Adrenal gland (tissue), 9 donors: ENCODE measurements at regions not wholly inside any gene's neighbourhood (a gene's known extent, or its start where the extent isn't known, plus 50 kb on each side); places are given as distances from the start of the nearest gene placed in this dataset.

Experiments
- DNase-seq, 7 donors: peaks; one replicate each; pipeline ENCODE4 v3.0.0-alpha.2; 2019 to 2020
- H3K27ac ChIP-seq, 5 donors: fragments of 200-600 bp; sonication (generic) in 4 of 5; 1 replicate in 3 of 5; 2 replicates in 2 of 5; pipeline versions ENCODE4 v1.5.1 to v1.8.0; 2016 to 2020; ENCODE audit warnings: mild to moderate bottlenecking in 1 of 5
- H3K27me3 ChIP-seq: fragments of 200-600 bp; 2 replicates; pipeline ENCODE4 v1.8.0; 2021
- H3K36me3 ChIP-seq, 2 donors: fragments of 200-600 bp; replicated peaks in 1 of 2; 1 replicate in 1 of 2; 2 replicates in 1 of 2; pipeline versions ENCODE4 v1.5.1 to v1.8.0; 2018 to 2022
- H3K4me1 ChIP-seq, 2 donors: fragments of 200-600 bp; replicated peaks in 1 of 2; 1 replicate in 1 of 2; 2 replicates in 1 of 2; pipeline versions ENCODE4 v1.5.1 to v1.8.0; 2018 to 2021
- H3K4me3 ChIP-seq, 4 donors: fragments of 200-600 bp; sonication (generic) in 3 of 4; one replicate each; pipeline ENCODE4 v1.5.1; 2016 to 2018
- H3K9me3 ChIP-seq, 3 donors: fragments of 200-600 bp; sonication (generic) in 1 of 3; replicated peaks in 1 of 3; 1 replicate in 2 of 3; 2 replicates in 1 of 3; pipeline versions ENCODE4 v1.5.1 to v1.8.0; 2016 to 2021
- CTCF ChIP-seq, 6 experiments: fragments of 450-650 bp in 4 of 6; fragments of 200-600 bp in 2 of 6; sonication (generic) in 1 of 6; IDR thresholded peaks; 1 replicate in 5 of 6; 2 replicates in 1 of 6; pipeline versions ENCODE4 v1.5.1 to v1.8.0; 2016 to 2021; ENCODE audit warnings: antibody characterized with exemption in 6 of 6, mild to moderate bottlenecking in 2 of 6, moderate library complexity in 1 of 6
- POLR2A ChIP-seq, 2 donors: fragments of 450-650 bp; IDR thresholded peaks; one replicate each; pipeline ENCODE4 v1.6.1; 2017; ENCODE audit warnings: antibody characterized with exemption in 2 of 2, mild to moderate bottlenecking in 2 of 2, moderate library complexity in 1 of 2
- WGBS, 4 donors: extraction: QIAGEN DNeasy Blood & Tissue Kit in 2 of 4; methylation state at CpG; one replicate each; pipeline versions ENCODE4 v1.1.5 to v1.1.7; 2013 to 2017; 5-methylcytosine and 5-hydroxymethylcytosine counted together
- intact Hi-C, 2 donors: fragments of 100-400 bp; cut with DNase I; formaldehyde crosslinking; loops; one replicate each; pipeline versions ENCODE4 v1.14.1 to v1.15.0; 2022 to 2023
- donor health status: healthy with polysubstance abuse.
- donor health status: Bipolar disorder and iron deficiency.
- donor health status: DM: yes; HTN: yes; CAD: no.
- donor health status: DM: no; HTN: no; CAD: no.
- donor health status: DM: no; HTN: no; CAD: no.

GRCh38 chr9:115675834-115676233 lies 477.8 kb upstream of the PAPPA start:
- Histone ChIP-seq H3K36me3 (no peaks in the 10 kb centered on the region), H3K4me3 (no peak overlapping the region), H3K27ac (no peak overlapping the region), H3K27me3 (no peaks in the 10 kb centered on the region), H3K4me1 (no peaks in the 10 kb centered on the region), H3K9me3 (no peaks in the 10 kb centered on the region)
- intact Hi-C loops, result no loop called here
- 48 to 77% (median 71%) methylated on average over 3 of the region's 3 CpGs for whole genome bisulfite sequencing, 4 donors
- no peak for TF ChIP-seq CTCF (IDR thresholded peaks at IDR 0.05)
- no peak for TF ChIP-seq POLR2A (IDR thresholded peaks at IDR 0.05)
- DNase-seq, result no peak

GRCh38 chr9:115680231-115680630 lies 473.4 kb upstream of the PAPPA start:
- 66 to 89% (median 81%) methylated on average over 1 of the region's 1 CpG for WGBS, 4 donors

DNA sequence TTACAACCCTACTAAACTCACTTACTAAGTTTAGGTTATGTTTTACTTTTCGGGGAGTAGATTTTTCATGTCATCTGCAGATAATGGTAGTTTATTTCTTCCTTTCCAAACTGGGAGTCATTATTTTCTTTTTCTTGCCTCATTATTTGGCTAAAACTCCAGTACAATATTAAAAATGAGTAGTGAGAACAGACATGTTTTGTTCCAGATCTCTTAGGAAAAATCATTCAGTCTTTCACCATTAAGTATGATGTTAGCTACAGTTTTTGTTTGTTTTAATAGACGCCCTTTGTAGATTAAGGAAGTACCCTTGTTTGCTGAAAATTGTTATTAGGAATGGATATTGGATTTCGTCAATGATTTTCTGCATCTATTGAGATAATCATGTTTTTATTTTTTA lies 472.0 kb upstream of the PAPPA start:
- H3K9me3 ChIP-seq, result no peaks in the 10 kb centered on the region
- no peaks in the 10 kb centered on the region for H3K27me3 ChIP-seq
- TF ChIP-seq CTCF (IDR thresholded peaks at IDR 0.05), result no peak
- TF ChIP-seq POLR2A (IDR thresholded peaks at IDR 0.05), result no peak
- no peak for DNase-seq
- no peaks in the 10 kb centered on the region for H3K4me1 ChIP-seq
- intact Hi-C loops, result no loop called here
- no peaks in the 10 kb centered on the region for H3K36me3 ChIP-seq
- no peak overlapping the region for H3K27ac ChIP-seq
- H3K4me3 ChIP-seq, result no peak overlapping the region
- 56 to 61% (median 60%) methylated on average over 3 of the region's 3 CpGs for WGBS, 4 donors

More at GRCh38 chr9:115680231-115680630, 473.4 kb upstream of the PAPPA start:
- Histone ChIP-seq H3K4me3 (no peak overlapping the region), H3K27me3 (no peaks in the 10 kb centered on the region), H3K4me1 (no peaks in the 10 kb centered on the region), H3K36me3 (no peaks in the 10 kb centered on the region), H3K9me3 (no peaks in the 10 kb centered on the region), H3K27ac (no peak overlapping the region)
- no peak for DNase-seq
- no peak for TF ChIP-seq POLR2A (IDR thresholded peaks at IDR 0.05)
- TF ChIP-seq CTCF (IDR thresholded peaks at IDR 0.05), result no peak
- intact Hi-C loops, result no loop called here

DNA sequence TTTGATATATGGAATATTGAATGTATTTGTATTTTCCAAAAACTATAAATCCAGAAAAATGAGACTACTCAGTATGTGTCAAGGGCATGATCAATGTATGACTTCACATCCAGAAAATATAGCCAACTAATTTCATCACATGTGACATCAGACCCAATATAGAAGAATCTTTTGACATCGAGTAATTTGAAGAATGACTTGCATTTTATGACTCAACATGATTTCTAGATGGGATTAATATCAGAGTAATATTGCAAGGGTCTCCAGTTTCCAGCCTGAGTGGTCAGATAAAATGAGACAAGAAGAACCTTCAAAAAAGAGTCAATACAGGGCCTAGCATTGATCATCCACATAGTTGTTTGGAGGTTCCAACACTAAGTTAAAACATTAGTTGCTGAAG lies 467.5 kb upstream of the PAPPA start:
- TF ChIP-seq CTCF (IDR thresholded peaks at IDR 0.05) (no peak), POLR2A (IDR thresholded peaks at IDR 0.05) (no peak)
- Histone ChIP-seq H3K9me3 (no peaks in the 10 kb centered on the region), H3K27ac (no peak overlapping the region), H3K27me3 (no peaks in the 10 kb centered on the region), H3K4me1 (no peaks in the 10 kb centered on the region), H3K36me3 (no peaks in the 10 kb centered on the region), H3K4me3 (no peak overlapping the region)
- DNase-seq, result no peak
- intact Hi-C loops, result no loop called here
- WGBS, 4 donors, result 71 to 79% (median 78%) methylated on average over 1 of the region's 1 CpG
